ENCODE measurements at regions not wholly inside any gene's neighbourhood (a gene's known extent, or its start where the extent isn't known, plus 50 kb on each side); places are given as distances from the start of the nearest gene placed in this dataset.

- TF ChIP-seq CTCF (IDR thresholded peaks at IDR 0.05; ENCODE audit: insufficient read depth, low read length, poor library complexity, severe bottlenecking): no peak
- H3K36me3 ChIP-seq (ENCODE audit: control insufficient read depth, insufficient read depth, low read length): no peaks in the 10 kb centered on the region
- H3K4me3 ChIP-seq (ENCODE audit: low read depth, low read length): no peak overlapping the region
- no peak for DNase-seq (ENCODE audit: low read depth)
- H3K27me3 ChIP-seq (ENCODE audit: control insufficient read depth, insufficient read depth, low read length): no peaks in the 10 kb centered on the region
Observed at GRCh38 chr2:22753476-22753875, 631.5 kb upstream of the KLHL29 start.

- no peak for TF ChIP-seq CTCF (IDR thresholded peaks at IDR 0.05; ENCODE audit: insufficient read depth, low read length, poor library complexity, severe bottlenecking)
- Histone ChIP-seq H3K27me3 (ENCODE audit: control insufficient read depth, insufficient read depth, low read length) (no peaks in the 10 kb centered on the region), H3K4me3 (ENCODE audit: low read depth, low read length) (no peak overlapping the region), H3K36me3 (ENCODE audit: control insufficient read depth, insufficient read depth, low read length) (no peaks in the 10 kb centered on the region)
- no peak for DNase-seq (ENCODE audit: low read depth)
Observed at GRCh38 chr2:22756276-22757043, 628.5 kb upstream of the KLHL29 start.

- no peaks in the 10 kb centered on the region for H3K36me3 ChIP-seq (ENCODE audit: control insufficient read depth, insufficient read depth, low read length)
- TF ChIP-seq CTCF (IDR thresholded peaks at IDR 0.05; ENCODE audit: insufficient read depth, low read length, poor library complexity, severe bottlenecking): no peak
- no peaks in the 10 kb centered on the region for H3K27me3 ChIP-seq (ENCODE audit: control insufficient read depth, insufficient read depth, low read length)
- DNase-seq (ENCODE audit: low read depth): no peak
- H3K4me3 ChIP-seq (ENCODE audit: low read depth, low read length): no peak overlapping the region
Observed at GRCh38 chr2:22769497-22769896, 615.5 kb upstream of the KLHL29 start.

- no peak for DNase-seq (ENCODE audit: low read depth)
- Histone ChIP-seq H3K36me3 (ENCODE audit: control insufficient read depth, insufficient read depth, low read length) (no peaks in the 10 kb centered on the region), H3K27me3 (ENCODE audit: control insufficient read depth, insufficient read depth, low read length) (no peaks in the 10 kb centered on the region), H3K4me3 (ENCODE audit: low read depth, low read length) (no peak overlapping the region)
- no peak for TF ChIP-seq CTCF (IDR thresholded peaks at IDR 0.05; ENCODE audit: insufficient read depth, low read length, poor library complexity, severe bottlenecking)
Observed at GRCh38 chr2:22784566-22784965, 600.4 kb upstream of the KLHL29 start.

GRCh38 chr2:22786817-22787216, 598.2 kb upstream of the KLHL29 start:
- no peak for DNase-seq (ENCODE audit: low read depth)
- no peak for TF ChIP-seq CTCF (IDR thresholded peaks at IDR 0.05; ENCODE audit: insufficient read depth, low read length, poor library complexity, severe bottlenecking)
- Histone ChIP-seq H3K27me3 (ENCODE audit: control insufficient read depth, insufficient read depth, low read length) (no peaks in the 10 kb centered on the region), H3K4me3 (ENCODE audit: low read depth, low read length) (no peak overlapping the region), H3K36me3 (ENCODE audit: control insufficient read depth, insufficient read depth, low read length) (no peaks in the 10 kb centered on the region)

GRCh38 chr2:22787745-22788144, 597.2 kb upstream of the KLHL29 start:
- H3K4me3 ChIP-seq (ENCODE audit: low read depth, low read length): no peak overlapping the region
- no peaks in the 10 kb centered on the region for H3K27me3 ChIP-seq (ENCODE audit: control insufficient read depth, insufficient read depth, low read length)
- no peak for DNase-seq (ENCODE audit: low read depth)
- no peak for TF ChIP-seq CTCF (IDR thresholded peaks at IDR 0.05; ENCODE audit: insufficient read depth, low read length, poor library complexity, severe bottlenecking)
- H3K36me3 ChIP-seq (ENCODE audit: control insufficient read depth, insufficient read depth, low read length): no peaks in the 10 kb centered on the region

Data from kidney epithelial cell (primary cell).